ENCODE measurements at regions not wholly inside any gene's neighbourhood (a gene's known extent, or its start where the extent isn't known, plus 50 kb on each side); places are given as distances from the start of the nearest gene placed in this dataset.
"Not testable (repeated sequence)": the region's sequence is repeated elsewhere in the genome, so short reads cannot be mapped to it uniquely, and the experiment has no call there.

- DNase-seq = no peak
Observed at GRCh38 chr2:47650001-47650535, 79.3 kb upstream of the KCNK12 start.

- DNase-seq = no peak
Observed at GRCh38 chr2:47645246-47645645, 74.5 kb upstream of the KCNK12 start.

- DNase-seq = no peak
Observed at GRCh38 chr2:47644351-47644750, 73.6 kb upstream of the KCNK12 start.

GRCh38 chr2:47641366-47641765, 70.6 kb upstream of the KCNK12 start:
- DNase-seq = no peak

DNA sequence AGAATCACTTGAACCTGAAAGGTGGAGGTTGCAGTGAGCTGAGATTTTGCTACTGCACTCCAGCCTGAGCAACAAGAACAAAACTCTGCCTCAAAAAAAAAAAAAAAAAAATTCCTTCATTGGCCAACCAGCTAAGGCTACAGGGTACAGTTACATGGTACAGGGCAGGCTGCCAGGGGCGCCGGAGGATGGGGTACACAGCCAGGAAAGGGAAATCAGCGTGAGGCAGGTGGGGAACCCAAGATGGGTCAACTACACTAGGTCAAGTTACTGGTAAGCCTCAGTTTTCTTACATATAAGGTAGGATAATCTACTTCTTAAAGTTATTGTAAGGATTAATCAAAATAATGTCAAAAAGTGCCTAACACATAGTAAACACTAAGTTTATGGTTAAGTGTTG, 69.6 kb upstream of the KCNK12 start:
- DNase-seq = no peak

- DNase-seq = no peak
Observed at GRCh38 chr2:47639467-47639866, 68.7 kb upstream of the KCNK12 start.

GRCh38 chr2:47638430-47638829, 67.6 kb upstream of the KCNK12 start:
- DNase-seq = no peak

- DNase-seq = no peak
Observed at GRCh38 chr2:47636596-47637264, 65.9 kb upstream of the KCNK12 start.

DNA sequence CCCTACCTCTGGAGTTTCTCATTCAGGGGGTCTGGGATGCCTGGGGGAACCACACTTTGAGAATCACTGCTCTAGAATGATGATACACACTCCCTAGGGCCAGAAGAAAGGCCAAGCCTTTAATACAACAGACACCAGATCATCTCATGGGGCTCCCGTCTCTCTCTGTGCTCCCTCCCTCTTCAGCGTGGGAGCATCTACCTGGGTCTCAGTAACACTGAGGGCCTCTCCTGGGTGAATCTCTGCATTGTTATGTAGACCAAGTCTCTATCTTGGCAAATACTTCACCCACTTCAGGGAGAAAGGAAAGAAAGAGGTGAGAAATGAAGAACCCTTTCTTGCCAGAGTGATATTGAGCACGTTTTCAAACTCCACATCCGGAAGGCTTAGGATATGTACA, 65.4 kb upstream of the KCNK12 start:
- no peak for DNase-seq

DNA sequence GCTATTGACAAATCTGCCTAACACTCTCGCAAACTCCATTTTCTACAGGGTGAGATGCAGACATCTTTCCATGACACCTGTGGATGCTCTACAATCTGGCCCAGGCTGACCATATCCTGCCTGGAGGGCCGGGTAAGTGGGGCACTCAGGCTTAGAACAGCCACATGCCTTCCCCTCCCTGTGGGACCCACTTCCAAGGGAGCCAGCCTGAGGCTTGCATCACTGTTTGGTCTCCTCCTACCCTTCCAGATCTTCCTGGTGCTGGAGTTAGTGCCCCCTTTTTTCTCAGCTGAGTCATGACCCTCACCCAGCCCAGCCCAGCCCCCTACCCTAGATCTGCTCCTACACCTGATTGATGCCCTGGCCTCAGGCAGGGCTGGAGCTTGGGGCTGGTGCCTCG, 62.0 kb upstream of the KCNK12 start:
- no peak for DNase-seq

DNA sequence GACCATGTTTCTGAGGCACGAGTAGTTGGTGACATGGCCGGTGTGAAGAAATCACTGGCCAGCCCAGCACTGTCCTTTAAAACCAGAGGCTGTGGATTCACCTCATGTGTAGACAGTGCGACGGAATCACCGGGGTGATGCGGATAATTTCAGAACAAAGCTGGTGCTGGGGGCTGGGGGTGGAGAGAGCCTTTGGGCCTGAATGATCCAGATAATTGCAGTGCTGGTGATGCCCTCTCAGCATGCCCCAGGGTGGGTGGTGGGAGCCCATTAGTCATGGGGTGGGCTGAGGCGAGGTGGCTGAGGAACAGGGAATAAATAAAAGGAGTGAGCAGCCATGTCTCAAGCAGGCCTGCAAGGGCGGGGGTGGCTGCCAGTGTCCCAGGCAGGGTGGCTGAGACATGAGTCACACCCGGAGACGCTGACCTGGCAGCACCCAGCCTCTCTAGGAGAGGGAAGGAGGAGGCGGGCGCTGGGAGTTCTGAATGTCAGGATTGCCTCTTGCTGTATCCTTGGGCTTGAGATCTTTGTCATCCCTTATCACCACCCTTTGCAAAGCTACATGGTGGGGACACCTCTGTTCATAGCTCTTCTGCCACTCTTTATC, 61.1 kb upstream of the KCNK12 start:
- DNase-seq = no peak

DNA sequence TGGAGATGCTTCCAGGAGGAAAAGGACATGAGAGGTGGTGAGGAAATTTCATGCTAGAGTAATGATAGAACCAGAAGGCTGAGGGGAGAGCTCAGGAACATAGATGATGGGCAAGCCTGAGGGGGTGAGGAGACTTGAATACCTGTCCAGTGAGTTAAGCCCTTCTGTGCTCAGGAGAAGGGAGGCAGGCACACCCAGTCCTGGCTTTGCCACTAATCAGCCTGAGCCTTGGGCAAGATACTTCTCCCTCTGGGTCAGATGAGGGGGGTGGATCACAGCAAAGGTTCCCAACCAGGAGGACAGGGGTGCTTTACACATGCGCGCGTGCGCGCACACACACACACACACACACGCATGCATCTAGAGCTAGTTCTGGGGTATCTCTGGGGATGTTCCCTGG, 60.5 kb upstream of the KCNK12 start:
- no peak for DNase-seq

DNA sequence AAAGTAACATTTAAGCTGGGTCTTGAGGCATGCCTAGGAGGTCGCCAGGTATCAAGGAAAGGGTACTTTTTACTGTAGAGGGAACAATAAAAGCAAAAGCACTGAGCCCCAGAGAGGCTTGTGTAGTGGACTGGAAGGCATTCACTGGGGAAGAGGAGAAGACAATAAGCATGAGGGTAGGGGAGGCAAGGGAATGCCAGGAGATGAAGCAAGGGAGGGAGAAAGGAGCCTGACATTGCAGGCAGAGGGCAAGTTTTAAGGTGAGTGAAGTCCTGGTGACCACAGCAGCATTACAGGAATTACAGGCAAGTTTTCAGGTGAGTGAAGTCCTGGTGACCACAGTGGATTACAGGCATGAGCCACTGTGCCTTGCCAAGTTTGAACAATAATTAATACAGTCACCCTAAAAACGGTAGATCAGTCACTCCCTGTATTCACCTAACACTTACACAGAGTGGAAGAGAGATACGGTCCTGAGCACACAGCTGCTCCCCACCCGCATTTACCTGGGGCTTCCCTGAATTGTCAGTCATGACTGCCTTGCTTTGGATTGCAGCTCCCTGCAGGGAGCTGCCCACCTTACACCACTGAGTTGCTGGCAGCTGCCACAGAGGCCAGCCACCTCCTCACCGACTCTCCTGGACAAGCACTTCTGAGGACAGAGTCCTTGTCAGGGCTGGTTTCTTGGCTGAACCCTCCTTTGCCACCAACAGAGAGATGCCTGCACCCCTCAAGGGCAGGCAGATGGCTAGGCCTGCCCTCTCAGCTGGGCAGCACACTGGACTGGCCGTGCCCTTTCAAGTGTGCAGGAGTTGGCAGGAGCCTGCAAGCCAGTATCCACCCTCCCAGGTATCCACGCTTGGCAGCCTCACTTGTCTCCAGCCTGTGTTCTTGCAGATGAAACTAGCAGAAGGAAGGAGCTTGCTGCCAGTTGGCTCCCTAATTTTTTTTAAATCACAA, 59.0 kb upstream of the KCNK12 start:
- no peak for DNase-seq

DNA sequence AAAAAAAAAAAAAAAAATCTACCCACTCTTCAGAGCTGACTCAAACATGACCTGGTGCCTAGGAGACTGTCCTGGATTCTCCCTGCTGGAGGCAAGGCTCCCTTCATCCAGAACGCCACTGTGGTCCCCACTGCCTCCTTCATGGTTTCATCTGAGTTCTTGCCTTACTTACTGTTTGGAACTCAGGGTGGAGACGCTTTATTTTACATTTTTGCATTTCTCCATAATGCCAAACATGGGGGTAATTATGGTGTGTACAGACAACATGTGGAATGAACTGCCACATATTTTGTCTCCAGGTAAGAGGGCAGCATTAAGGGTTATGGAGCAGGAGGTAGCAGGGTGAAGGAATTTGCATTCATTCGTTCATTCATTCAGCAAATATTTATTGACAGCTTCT, 58.1 kb upstream of the KCNK12 start:
- no peak for DNase-seq

- DNase-seq = no peak
Observed at GRCh38 chr2:47626664-47627063, 55.9 kb upstream of the KCNK12 start.

DNA sequence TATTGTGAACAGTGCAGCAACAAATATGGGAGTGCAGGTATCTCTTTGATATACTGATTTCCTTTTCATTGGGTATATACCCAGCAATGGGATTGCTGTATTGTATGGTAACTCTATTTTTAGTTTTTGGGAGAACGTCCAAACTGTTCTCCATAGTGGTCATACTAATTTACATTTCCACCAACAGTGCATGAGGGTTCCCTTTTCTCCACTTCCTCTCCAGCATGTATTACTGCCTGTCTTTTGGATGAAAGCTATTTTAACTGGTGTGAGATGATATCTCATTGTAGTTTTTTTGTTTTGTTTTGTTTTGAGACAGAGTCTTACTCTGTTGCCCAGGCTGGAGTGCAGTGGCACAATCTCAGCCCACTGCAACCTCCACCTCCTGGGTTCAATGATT, 52.4 kb upstream of the KCNK12 start:
- not testable (repeated sequence) for DNase-seq

GRCh38 chr2:47620770-47621437, 50.1 kb upstream of the KCNK12 start:
- DNase-seq = no peak
